BE2C (cell line): ENCODE measurements at regions not wholly inside any gene's neighbourhood (a gene's known extent, or its start where the extent isn't known, plus 50 kb on each side); places are given as distances from the start of the nearest gene placed in this dataset.
"Not testable (repeated sequence)": the region's sequence is repeated elsewhere in the genome, so short reads cannot be mapped to it uniquely, and the experiment has no call there.

Source experiments
- DNase-seq: peaks from one replicate; pipeline ENCODE4 v3.0.0-alpha.2; 2020
- H3K27me3 ChIP-seq: fragments of 250-450 bp; sonication (Bioruptor Pico); 2 replicates; pipeline ENCODE4 v1.5.1; 2020; ENCODE audit warnings: mild to moderate bottlenecking
- H3K36me3 ChIP-seq: fragments of 250-450 bp; sonication (Bioruptor Pico); 2 replicates; pipeline ENCODE4 v1.5.1; 2020; ENCODE audit warnings: mild to moderate bottlenecking
- H3K4me1 ChIP-seq: fragments of 250-450 bp; sonication (Bioruptor Pico); 2 replicates; pipeline ENCODE4 v1.5.1; 2020
- H3K4me3 ChIP-seq: 2 replicates; pipeline ENCODE4 v1.5.1; 2011; ENCODE audit warnings: low read depth, low read length
- H3K9me3 ChIP-seq: fragments of 250-450 bp; sonication (Bioruptor Pico); 2 replicates; pipeline ENCODE4 v1.5.1; 2020
- TF ChIP-seq, protein P1 (sequence below): IDR thresholded peaks from 2 replicates; pipeline ENCODE4 v1.5.1; 2012; ENCODE audit warnings: mild to moderate bottlenecking, low read depth, low read length

- TF ChIP-seq, protein P1, sequence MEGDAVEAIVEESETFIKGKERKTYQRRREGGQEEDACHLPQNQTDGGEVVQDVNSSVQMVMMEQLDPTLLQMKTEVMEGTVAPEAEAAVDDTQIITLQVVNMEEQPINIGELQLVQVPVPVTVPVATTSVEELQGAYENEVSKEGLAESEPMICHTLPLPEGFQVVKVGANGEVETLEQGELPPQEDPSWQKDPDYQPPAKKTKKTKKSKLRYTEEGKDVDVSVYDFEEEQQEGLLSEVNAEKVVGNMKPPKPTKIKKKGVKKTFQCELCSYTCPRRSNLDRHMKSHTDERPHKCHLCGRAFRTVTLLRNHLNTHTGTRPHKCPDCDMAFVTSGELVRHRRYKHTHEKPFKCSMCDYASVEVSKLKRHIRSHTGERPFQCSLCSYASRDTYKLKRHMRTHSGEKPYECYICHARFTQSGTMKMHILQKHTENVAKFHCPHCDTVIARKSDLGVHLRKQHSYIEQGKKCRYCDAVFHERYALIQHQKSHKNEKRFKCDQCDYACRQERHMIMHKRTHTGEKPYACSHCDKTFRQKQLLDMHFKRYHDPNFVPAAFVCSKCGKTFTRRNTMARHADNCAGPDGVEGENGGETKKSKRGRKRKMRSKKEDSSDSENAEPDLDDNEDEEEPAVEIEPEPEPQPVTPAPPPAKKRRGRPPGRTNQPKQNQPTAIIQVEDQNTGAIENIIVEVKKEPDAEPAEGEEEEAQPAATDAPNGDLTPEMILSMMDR, result no peak
- Histone ChIP-seq H3K36me3 (no peaks in the 10 kb centered on the region), H3K9me3 (no peaks in the 10 kb centered on the region), H3K27me3 (no peaks in the 10 kb centered on the region), H3K4me1 (no peaks in the 10 kb centered on the region), H3K4me3 (no peak overlapping the region)
- no peak for DNase-seq
Measured at GRCh38 chr11:71093783-71094182, 158.6 kb downstream of the SHANK2 start.

DNA sequence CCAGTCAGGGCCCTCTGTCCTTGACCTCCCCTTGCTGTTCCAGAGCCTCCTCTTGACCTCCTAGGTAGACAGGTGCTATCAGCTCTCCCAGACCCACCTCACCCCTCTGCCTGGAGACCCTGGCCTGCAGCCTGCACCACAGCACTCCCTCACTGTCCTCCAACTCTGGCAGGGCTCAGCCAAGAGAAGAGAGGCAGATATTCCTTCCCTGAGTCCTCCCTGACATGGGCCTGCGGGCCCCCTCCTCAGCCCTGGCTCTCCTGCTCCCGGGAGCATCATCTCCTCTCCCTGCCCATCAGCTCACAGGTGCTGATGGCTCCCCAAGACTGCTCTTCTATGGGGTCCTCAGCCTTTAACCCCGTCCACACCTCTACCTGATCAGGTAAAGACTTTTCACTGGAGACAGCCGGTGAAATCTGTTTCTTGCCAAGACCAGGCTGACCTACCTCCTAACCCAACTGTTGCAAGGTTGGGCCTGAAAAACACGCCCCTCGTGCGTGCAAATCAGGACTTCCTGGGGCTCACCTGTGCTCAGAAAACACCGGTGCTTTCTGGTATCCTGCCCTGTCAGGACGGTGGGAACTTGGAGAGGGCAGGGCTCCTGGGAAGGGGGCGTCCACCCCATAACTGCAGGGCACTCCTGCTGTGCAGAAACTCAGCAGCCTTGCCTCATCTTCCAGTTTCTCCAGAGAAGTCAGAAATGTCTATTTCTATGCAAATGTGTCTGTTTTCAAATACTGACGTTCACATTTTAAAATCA lies 160.7 kb downstream of the SHANK2 start:
- TF ChIP-seq, protein P1, result no peak
- DNase-seq, result no peak
- H3K4me1 ChIP-seq, result no peaks in the 10 kb centered on the region
- H3K36me3 ChIP-seq, result no peaks in the 10 kb centered on the region
- no peaks in the 10 kb centered on the region for H3K27me3 ChIP-seq
- H3K9me3 ChIP-seq, result no peaks in the 10 kb centered on the region
- no peak overlapping the region for H3K4me3 ChIP-seq

GRCh38 chr11:71089571-71089970 lies 162.8 kb downstream of the SHANK2 start:
- Histone ChIP-seq H3K4me3 (no peak overlapping the region), H3K36me3 (no peaks in the 10 kb centered on the region), H3K4me1 (no peaks in the 10 kb centered on the region), H3K9me3 (no peaks in the 10 kb centered on the region), H3K27me3 (no peaks in the 10 kb centered on the region)
- TF ChIP-seq, protein P1, result no peak
- DNase-seq, result no peak

GRCh38 chr11:71088314-71089215 lies 163.8 kb downstream of the SHANK2 start:
- H3K27me3 ChIP-seq, result not testable (repeated sequence)

GRCh38 chr11:71086687-71087258 lies 165.6 kb downstream of the SHANK2 start:
- H3K27me3 ChIP-seq, result no peaks in the 10 kb centered on the region
- TF ChIP-seq, protein P1, result peak; percentile 74
- H3K36me3 ChIP-seq, result no peaks in the 10 kb centered on the region
- H3K9me3 ChIP-seq, result no peaks in the 10 kb centered on the region
- DNase-seq, result peak; percentile 46
- H3K4me1 ChIP-seq, result no peaks in the 10 kb centered on the region
- no peak overlapping the region for H3K4me3 ChIP-seq

More at GRCh38 chr11:71088314-71089215, 163.8 kb downstream of the SHANK2 start:
- DNase-seq, H3K9me3 ChIP-seq, H3K36me3 ChIP-seq, H3K4me1 ChIP-seq, H3K4me3 ChIP-seq: not testable (repeated sequence)

DNA sequence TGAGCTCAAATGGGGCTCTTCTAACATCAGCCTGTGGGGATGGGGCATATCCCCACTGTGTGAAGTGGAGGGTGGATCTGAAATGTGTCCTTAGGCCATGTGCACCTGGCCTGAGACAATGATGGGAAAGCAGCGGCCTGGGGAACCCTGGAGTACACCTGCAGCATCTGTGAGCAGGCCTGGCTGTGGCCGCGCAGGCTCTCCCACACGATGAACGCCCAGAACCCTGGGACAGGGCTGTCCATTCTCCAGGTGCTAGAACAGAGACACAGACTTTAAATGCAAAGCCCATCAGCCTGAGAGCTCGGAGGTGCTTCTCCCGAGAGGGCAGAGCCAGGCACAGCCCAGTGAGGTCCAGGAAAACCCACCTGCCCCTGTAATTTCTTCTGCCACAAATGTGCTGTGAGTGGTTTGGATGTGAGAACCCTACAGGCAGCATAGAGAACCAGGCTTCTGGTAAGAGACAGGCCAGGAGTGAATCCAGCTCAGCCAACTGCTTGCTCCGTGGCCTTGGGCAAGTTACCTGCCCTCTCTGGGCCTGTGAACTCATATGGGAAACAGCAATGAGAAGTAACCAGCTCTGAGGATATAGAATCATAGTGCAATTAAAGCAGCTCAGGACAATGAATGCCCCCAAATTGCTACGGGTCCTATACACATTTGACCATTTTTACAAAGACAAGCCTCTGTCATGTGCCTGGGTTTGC lies 167.9 kb downstream of the SHANK2 start:
- TF ChIP-seq, protein P1, result no peak
- Histone ChIP-seq H3K27me3 (no peaks in the 10 kb centered on the region), H3K4me3 (no peak overlapping the region), H3K36me3 (no peaks in the 10 kb centered on the region), H3K9me3 (no peaks in the 10 kb centered on the region), H3K4me1 (no peaks in the 10 kb centered on the region)
- DNase-seq, result no peak
